VCaP (cell line): ENCODE measurements at regions not wholly inside any gene's neighbourhood (a gene's known extent, or its start where the extent isn't known, plus 50 kb on each side); places are given as distances from the start of the nearest gene placed in this dataset.

Experiments
- H3K27ac ChIP-seq: fragments of 450-650 bp; 2 replicates; pipeline ENCODE4 v1.5.1; 2017
- TF ChIP-seq, protein P1 (sequence below): fragments of 450-650 bp; conservative IDR thresholded peaks from 2 replicates; pipeline ENCODE4 v1.5.1; 2017; ENCODE audit warnings: mild to moderate bottlenecking, moderate library complexity

GRCh38 chr3:147921051-147921450, 511.9 kb downstream of the ZIC1 start:
- TF ChIP-seq, protein P1, sequence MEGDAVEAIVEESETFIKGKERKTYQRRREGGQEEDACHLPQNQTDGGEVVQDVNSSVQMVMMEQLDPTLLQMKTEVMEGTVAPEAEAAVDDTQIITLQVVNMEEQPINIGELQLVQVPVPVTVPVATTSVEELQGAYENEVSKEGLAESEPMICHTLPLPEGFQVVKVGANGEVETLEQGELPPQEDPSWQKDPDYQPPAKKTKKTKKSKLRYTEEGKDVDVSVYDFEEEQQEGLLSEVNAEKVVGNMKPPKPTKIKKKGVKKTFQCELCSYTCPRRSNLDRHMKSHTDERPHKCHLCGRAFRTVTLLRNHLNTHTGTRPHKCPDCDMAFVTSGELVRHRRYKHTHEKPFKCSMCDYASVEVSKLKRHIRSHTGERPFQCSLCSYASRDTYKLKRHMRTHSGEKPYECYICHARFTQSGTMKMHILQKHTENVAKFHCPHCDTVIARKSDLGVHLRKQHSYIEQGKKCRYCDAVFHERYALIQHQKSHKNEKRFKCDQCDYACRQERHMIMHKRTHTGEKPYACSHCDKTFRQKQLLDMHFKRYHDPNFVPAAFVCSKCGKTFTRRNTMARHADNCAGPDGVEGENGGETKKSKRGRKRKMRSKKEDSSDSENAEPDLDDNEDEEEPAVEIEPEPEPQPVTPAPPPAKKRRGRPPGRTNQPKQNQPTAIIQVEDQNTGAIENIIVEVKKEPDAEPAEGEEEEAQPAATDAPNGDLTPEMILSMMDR, result no peak

GRCh38 chr3:147924755-147925154, 515.6 kb downstream of the ZIC1 start:
- TF ChIP-seq, protein P1, result no peak
- H3K27ac ChIP-seq, result no peak overlapping the region

More at GRCh38 chr3:147921051-147921450, 511.9 kb downstream of the ZIC1 start:
- H3K27ac ChIP-seq, result no peak overlapping the region

DNA sequence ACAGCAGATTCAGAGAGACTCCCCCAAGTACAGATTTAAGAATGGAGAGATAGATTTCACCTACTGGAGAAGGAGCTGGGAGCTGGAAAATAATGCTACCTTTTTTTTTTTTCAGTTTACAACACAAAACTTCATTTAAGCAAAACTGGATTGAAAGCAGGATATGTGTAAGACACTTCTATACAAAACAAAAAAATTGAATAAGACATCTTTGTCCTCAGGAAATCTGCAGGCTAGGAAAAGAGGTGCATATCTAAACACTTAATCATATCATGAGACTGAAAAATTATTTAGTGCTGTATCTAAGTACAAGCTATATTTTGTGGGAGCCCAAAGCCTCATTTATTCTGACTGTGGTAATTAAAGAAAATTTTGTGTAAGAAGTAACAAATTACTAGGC, 516.1 kb downstream of the ZIC1 start:
- no peak overlapping the region for H3K27ac ChIP-seq
- TF ChIP-seq, protein P1, result no peak

DNA sequence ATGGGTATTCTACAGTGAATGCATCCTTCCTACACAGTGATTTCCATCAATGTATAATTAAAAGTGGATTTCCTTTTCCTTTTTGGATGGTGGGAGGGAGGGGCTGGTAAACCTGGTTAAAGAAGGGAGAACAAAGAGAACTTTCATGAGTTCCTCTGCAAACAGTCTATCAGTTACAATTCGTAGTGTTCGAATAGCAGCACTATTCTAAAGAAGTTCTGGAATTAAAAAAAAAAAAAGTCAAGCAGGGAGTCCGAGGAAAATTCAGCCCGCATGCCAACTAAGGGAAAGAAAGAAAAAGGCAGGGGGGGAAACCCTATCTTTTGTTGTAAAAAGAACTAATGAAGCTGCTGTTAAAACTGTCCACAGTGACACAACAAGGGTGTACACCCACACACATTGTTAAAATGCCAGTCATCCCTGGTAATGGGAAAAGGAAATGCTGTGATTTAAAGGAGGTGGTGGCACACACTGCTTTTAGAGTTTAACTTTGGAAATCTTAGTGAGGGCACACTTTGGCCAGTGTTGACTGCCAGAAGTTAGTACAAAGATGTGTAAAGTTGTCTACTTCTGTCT, 521.2 kb downstream of the ZIC1 start:
- H3K27ac ChIP-seq, result no peak overlapping the region
- TF ChIP-seq, protein P1, result no peak

DNA sequence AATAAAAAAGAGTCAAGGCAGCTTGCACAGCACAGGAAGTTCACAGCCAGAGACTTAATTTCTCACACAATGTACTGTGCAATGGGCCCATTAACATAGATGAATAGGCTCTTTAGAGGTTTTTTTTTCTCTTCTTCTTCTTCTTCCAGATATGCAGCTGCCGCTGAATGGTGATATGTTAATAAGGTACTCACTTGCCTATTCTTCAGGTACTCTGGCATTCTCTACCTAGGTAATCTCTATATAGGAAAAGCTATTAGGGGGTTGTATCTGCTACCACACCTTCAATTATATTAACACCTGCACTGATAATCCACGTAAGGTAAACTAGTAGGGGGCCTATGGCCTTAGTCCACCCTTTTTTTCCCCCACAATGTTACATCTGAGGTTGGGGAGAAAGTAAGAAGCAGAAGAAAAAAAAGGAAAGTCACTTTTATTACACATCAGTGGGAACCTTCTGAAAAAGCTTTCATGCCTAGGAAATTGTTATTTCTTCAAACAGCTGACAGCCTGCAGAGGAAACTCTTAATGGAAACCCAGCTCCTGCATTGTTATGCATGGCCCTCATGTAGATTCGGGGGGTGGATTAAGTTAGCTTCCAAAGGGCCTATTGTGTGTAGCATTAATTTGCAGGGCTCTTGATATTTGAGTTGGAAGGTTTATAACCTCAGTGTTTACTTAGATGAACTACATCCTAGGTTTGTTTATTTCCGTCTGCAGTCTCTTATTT, 525.5 kb downstream of the ZIC1 start:
- no peak overlapping the region for H3K27ac ChIP-seq
- TF ChIP-seq, protein P1, result no peak

DNA sequence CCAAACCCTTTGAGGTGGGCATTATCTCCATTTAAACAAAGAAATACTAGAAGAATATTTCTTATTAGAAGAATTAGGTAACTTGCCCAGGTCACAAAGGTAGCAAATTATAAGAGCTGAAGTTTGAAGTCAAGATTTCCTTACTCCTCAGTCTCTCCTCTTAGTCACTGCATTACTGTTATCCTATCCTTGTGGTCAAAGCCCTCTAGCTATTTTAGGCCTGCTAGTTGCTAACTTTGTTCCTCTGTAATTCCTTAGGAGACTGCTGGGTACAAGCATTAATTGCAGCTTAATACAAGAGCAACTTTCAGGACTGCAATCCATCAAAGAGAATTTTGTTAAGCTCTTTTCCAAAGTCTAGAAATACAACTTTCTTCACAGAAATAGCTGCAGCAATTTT, 528.2 kb downstream of the ZIC1 start:
- TF ChIP-seq, protein P1, result no peak
- no peak overlapping the region for H3K27ac ChIP-seq

GRCh38 chr3:147937891-147938290, 528.7 kb downstream of the ZIC1 start:
- no peak overlapping the region for H3K27ac ChIP-seq
- TF ChIP-seq, protein P1, result no peak
